MCF 10A (cell line): ENCODE measurements at regions not wholly inside any gene's neighbourhood (a gene's known extent, or its start where the extent isn't known, plus 50 kb on each side); places are given as distances from the start of the nearest gene placed in this dataset.

Experiments
- BruUV-seq: library from RNA; stranded (reverse); fragments of 400-500 nt; replicated peaks from 2 replicates; lab custom pipeline; 2021; lab: Mats Ljungman, UMichigan
- CTCF ChIA-PET: fragments of 300-600 bp; sonication (Branson Sonifier 250); formaldehyde crosslinking; extraction: SDS; loops from one replicate; lab custom pipeline; 2021; ENCODE audit warnings: antibody characterized with exemption, inconsistent platforms; lab: Yijun Ruan, JAX
- POLR2A ChIA-PET: fragments of 300-600, 350-650 bp; sonication (Branson Sonifier 250); formaldehyde crosslinking; extraction: SDS; loops from one replicate; lab custom pipeline; 2020; ENCODE audit warnings: antibody characterized with exemption, inconsistent platforms; lab: Yijun Ruan, JAX
- DNase-seq: peaks from one replicate; pipeline ENCODE4 v3.0.0-alpha.2; 2018; ENCODE audit not compliant: unreplicated experiment
- H3K27ac Mint-ChIP-seq: one replicate; pipeline ENCODE4 v1.8.0; 2022; ENCODE audit warnings: mild to moderate bottlenecking, low read depth, mixed read lengths; ENCODE audit not compliant: unreplicated experiment
- H3K27me3 Mint-ChIP-seq: one replicate; pipeline ENCODE4 v1.8.0; 2022; ENCODE audit warnings: mixed read lengths; ENCODE audit not compliant: insufficient read depth, unreplicated experiment
- H3K36me3 Mint-ChIP-seq: one replicate; pipeline ENCODE4 v1.8.0; 2022; ENCODE audit warnings: mild to moderate bottlenecking, moderate library complexity, mixed read lengths; ENCODE audit not compliant: insufficient read depth, unreplicated experiment
- H3K4me1 Mint-ChIP-seq: one replicate; pipeline ENCODE4 v1.8.0; 2022; ENCODE audit warnings: mixed read lengths; ENCODE audit not compliant: insufficient read depth, unreplicated experiment
- H3K4me3 Mint-ChIP-seq: one replicate; pipeline ENCODE4 v1.8.0; 2022; ENCODE audit warnings: mild to moderate bottlenecking, moderate library complexity, mixed read lengths; ENCODE audit not compliant: unreplicated experiment
- H3K9me3 Mint-ChIP-seq: one replicate; pipeline ENCODE4 v1.8.0; 2022; ENCODE audit warnings: mixed read lengths; ENCODE audit not compliant: unreplicated experiment
- intact Hi-C: fragments of 100-400 bp; cut with micrococcal nuclease; formaldehyde crosslinking; loops from 2 replicates; pipeline ENCODE4 v1.14.1; 2022
- TF ChIP-seq, protein P1 (sequence below): fragments of 200-600 bp; IDR thresholded peaks from one replicate; pipeline ENCODE4 v1.8.0; 2022; ENCODE audit warnings: antibody characterized with exemption, mild to moderate bottlenecking; ENCODE audit not compliant: unreplicated experiment

DNA sequence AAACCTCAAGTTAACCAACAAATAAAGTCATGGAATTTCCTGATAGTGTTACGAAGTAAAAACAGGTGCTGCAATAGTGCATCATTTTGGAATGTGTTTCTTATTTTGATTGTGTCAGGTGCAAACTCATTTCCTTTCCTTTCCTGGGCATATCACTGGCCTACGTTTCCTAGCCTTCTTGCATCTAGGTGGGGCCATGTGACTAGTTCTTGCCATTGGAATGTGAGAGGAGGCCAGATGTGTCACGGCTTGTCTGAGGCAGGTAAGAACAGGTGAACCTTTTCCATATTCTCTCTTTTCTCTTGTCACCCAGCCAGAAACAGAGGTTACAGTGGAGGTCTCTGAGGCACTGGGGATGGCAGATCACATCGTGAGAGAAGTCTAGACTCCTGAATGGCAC is 868.0 kb downstream of the RPA4 start:
- peak; percentile 68 for DNase-seq
- H3K9me3 Mint-ChIP-seq: no peaks in the 10 kb centered on the region
- ChIA-PET CTCF (interaction anchor here (0.6 kb wide), 1 partner anchor 1892 kb away, joined by 4 read pairs; no protein-coding TSS in a partner anchor), POLR2A (interaction anchor here (1.0 kb wide), 1 partner anchor 13 kb away, joined by 3 read pairs; no protein-coding TSS in a partner anchor)
- no TSS peak for BruUV-seq
- no peaks in the 10 kb centered on the region for H3K4me1 Mint-ChIP-seq
- H3K27ac Mint-ChIP-seq: no peak overlapping the region
- TF ChIP-seq, protein P1, sequence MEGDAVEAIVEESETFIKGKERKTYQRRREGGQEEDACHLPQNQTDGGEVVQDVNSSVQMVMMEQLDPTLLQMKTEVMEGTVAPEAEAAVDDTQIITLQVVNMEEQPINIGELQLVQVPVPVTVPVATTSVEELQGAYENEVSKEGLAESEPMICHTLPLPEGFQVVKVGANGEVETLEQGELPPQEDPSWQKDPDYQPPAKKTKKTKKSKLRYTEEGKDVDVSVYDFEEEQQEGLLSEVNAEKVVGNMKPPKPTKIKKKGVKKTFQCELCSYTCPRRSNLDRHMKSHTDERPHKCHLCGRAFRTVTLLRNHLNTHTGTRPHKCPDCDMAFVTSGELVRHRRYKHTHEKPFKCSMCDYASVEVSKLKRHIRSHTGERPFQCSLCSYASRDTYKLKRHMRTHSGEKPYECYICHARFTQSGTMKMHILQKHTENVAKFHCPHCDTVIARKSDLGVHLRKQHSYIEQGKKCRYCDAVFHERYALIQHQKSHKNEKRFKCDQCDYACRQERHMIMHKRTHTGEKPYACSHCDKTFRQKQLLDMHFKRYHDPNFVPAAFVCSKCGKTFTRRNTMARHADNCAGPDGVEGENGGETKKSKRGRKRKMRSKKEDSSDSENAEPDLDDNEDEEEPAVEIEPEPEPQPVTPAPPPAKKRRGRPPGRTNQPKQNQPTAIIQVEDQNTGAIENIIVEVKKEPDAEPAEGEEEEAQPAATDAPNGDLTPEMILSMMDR: no peak
- intact Hi-C loops: no loop called here
- H3K27me3 Mint-ChIP-seq: peaks cover 45% of the 10 kb centered on the region
- no peak overlapping the region for H3K4me3 Mint-ChIP-seq
- H3K36me3 Mint-ChIP-seq: no peaks in the 10 kb centered on the region

DNA sequence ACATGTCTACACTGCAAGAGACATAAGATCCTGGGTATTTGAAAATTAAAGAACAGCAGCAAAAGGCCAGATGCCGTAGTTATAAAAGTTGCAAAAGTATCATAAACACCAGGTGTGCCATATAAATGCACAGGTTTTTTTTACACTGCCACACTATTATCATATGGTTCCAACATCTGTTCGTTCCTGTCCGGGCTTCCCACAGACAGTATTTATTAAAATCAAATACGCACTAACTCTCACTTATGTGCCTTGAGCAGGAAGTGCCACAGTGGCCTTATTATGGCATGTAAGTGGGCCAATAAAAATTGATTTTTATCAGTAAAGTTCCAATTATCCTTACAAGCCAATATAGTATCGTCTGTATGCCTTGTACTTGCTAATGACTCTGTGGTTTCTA is 873.2 kb downstream of the RPA4 start:
- POLR2A ChIA-PET: no interaction called here
- Mint-ChIP-seq H3K27ac (no peak overlapping the region), H3K36me3 (no peaks in the 10 kb centered on the region), H3K27me3 (peaks cover 30% of the 10 kb centered on the region), H3K4me1 (no peaks in the 10 kb centered on the region), H3K4me3 (no peak overlapping the region), H3K9me3 (no peaks in the 10 kb centered on the region)
- TF ChIP-seq, protein P1: no peak
- intact Hi-C loops: no loop called here
- CTCF ChIA-PET: no interaction called here
- DNase-seq: no peak
- no TSS peak for BruUV-seq

DNA sequence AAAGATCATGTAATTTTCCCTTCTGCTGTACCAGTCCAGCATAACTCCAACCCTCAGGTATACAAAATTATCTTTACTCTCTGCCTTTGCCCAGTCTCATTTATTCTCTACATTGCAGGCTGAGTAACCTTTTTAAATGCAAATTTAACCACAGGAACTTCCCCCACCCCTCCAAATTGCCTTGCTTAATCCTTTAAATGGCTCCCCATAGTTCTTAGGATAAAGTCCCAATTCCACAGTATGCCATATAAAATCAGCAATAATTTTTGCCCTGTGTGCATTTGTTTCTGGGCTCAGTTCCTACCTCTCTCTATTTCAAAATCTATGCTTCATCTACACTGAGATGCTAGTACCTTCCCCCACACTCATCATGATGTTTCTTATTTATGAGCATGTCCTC is 879.7 kb downstream of the RPA4 start:
- TF ChIP-seq, protein P1: no peak
- Mint-ChIP-seq H3K9me3 (no peaks in the 10 kb centered on the region), H3K27ac (no peak overlapping the region), H3K36me3 (no peaks in the 10 kb centered on the region), H3K27me3 (peaks cover 42% of the 10 kb centered on the region), H3K4me1 (no peaks in the 10 kb centered on the region), H3K4me3 (no peak overlapping the region)
- ChIA-PET POLR2A (no interaction called here), CTCF (no interaction called here)
- no TSS peak for BruUV-seq
- DNase-seq: no peak
- intact Hi-C loops: no loop called here

DNA sequence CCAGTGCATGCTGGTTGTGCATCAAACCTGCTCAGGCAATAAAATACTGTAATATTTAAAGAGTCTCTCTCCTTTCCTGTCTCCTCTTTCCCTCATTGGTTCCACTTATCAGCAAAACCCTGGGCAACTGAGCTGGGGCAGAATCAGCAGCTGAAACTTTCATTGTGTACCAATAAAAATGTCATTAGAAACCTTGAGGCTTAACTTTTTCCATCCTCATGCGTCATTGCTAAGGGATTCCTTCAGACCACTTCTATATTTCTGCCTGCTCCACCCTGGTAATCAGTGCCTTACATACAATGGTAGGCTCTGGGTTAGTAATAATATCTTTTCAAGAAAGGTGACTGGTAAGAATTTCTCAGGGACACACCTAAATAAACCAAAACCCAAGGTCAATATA is 880.3 kb downstream of the RPA4 start:
- Mint-ChIP-seq H3K9me3 (no peaks in the 10 kb centered on the region), H3K36me3 (no peaks in the 10 kb centered on the region), H3K27me3 (peaks cover 37% of the 10 kb centered on the region), H3K27ac (no peak overlapping the region), H3K4me3 (no peak overlapping the region), H3K4me1 (no peaks in the 10 kb centered on the region)
- CTCF ChIA-PET: no interaction called here
- TF ChIP-seq, protein P1: no peak
- POLR2A ChIA-PET: no interaction called here
- intact Hi-C loops: no loop called here
- no TSS peak for BruUV-seq
- no peak for DNase-seq
